Tibial artery (tissue), 4 donors: ENCODE measurements at regions not wholly inside any gene's neighbourhood (a gene's known extent, or its start where the extent isn't known, plus 50 kb on each side); places are given as distances from the start of the nearest gene placed in this dataset.

Source experiments
- DNase-seq, 2 donors: peaks; one replicate each; pipeline ENCODE4 v3.0.0-alpha.2; 2019
- H3K27ac ChIP-seq, 2 donors: fragments of 200-600 bp; sonication (generic) in 1 of 2; 1 replicate in 1 of 2; 2 replicates in 1 of 2; pipeline ENCODE4 v1.5.1; 2018 to 2019; ENCODE audit warnings: mild to moderate bottlenecking in 1 of 2
- H3K27me3 ChIP-seq, 2 donors: fragments of 200-600 bp; sonication (generic) in 1 of 2; one replicate each; pipeline versions ENCODE4 v1.5.1 to v1.6.0; 2016 to 2019
- H3K36me3 ChIP-seq, 3 donors: fragments of 200-600 bp; sonication (generic) in 2 of 3; one replicate each; pipeline ENCODE4 v1.5.1; 2016 to 2019; ENCODE audit warnings: mild to moderate bottlenecking in 2 of 3
- H3K4me1 ChIP-seq, 4 donors: fragments of 200-600 bp; sonication (generic) in 2 of 4; 1 replicate in 3 of 4; 2 replicates in 1 of 4; pipeline ENCODE4 v1.5.1; 2016 to 2019
- H3K4me3 ChIP-seq, 2 donors: fragments of 200-600 bp; sonication (generic) in 1 of 2; 1 replicate in 1 of 2; 2 replicates in 1 of 2; pipeline ENCODE4 v1.5.1; 2018 to 2019; ENCODE audit warnings: mild to moderate bottlenecking in 2 of 2
- H3K9me3 ChIP-seq, 3 donors: fragments of 200-600 bp; sonication (generic) in 1 of 3; one replicate each; pipeline ENCODE4 v1.5.1; 2016 to 2019
- intact Hi-C: fragments of 100-400 bp; cut with DNase I; formaldehyde crosslinking; loops from one replicate; pipeline ENCODE4 v1.15.0; 2023; ENCODE audit warnings: low total_unique reads
- TF ChIP-seq, protein P1 (sequence below), 2 experiments: fragments of 200-600 bp in 1 of 2; fragments of 450-650 bp in 1 of 2; IDR thresholded peaks; one replicate each; pipeline ENCODE4 v1.5.1; 2017 to 2019; ENCODE audit warnings: antibody characterized with exemption in 2 of 2, mild to moderate bottlenecking in 1 of 2, moderate library complexity in 1 of 2

DNA sequence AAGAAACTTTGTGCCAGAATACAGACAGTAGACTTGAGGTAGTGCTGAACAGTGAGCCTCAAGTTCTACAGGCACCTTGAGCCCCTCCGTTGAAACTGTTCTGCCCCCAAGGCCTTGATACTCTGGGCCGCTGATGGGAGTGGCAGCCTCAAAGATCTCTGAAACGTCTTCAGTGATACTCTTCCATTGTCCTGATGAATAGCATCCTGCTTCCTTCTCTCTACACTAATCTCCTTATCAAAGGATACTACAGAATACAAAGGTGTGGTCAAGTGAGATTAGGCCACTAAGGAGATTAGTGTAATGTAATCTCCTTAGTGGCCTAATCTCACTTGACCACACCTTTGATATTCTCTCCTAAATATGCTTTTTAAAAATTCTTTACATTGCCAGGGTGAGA lies 419.8 kb upstream of the SEL1L start:
- Histone ChIP-seq H3K4me1 (no peaks in the 10 kb centered on the region), H3K9me3 (no peaks in the 10 kb centered on the region), H3K36me3 (no peaks in the 10 kb centered on the region), H3K4me3 (no peak overlapping the region), H3K27ac (no peak overlapping the region), H3K27me3 (no peaks in the 10 kb centered on the region)
- DNase-seq = no peak
- intact Hi-C loops = no loop called here
- TF ChIP-seq, protein P1, sequence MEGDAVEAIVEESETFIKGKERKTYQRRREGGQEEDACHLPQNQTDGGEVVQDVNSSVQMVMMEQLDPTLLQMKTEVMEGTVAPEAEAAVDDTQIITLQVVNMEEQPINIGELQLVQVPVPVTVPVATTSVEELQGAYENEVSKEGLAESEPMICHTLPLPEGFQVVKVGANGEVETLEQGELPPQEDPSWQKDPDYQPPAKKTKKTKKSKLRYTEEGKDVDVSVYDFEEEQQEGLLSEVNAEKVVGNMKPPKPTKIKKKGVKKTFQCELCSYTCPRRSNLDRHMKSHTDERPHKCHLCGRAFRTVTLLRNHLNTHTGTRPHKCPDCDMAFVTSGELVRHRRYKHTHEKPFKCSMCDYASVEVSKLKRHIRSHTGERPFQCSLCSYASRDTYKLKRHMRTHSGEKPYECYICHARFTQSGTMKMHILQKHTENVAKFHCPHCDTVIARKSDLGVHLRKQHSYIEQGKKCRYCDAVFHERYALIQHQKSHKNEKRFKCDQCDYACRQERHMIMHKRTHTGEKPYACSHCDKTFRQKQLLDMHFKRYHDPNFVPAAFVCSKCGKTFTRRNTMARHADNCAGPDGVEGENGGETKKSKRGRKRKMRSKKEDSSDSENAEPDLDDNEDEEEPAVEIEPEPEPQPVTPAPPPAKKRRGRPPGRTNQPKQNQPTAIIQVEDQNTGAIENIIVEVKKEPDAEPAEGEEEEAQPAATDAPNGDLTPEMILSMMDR (IDR thresholded peaks at IDR 0.05) = no peak

DNA sequence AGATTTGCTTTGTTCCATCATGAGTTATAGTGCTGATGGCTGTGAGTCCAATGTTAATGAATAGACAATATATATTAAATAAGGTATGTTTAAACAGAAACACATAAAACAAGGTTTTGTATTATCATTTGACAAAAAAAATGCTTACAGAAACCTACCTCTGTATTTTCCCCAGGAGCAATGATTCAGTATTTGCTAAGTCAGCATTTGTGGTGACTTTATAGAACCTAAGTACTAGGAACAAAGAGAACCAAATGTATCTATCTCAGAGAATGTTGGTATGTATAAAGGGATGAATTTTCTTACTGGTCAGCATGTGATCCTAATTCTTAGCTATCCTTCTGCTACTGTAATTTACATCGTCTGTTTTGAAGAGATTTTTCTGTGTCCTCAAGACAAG lies 421.5 kb upstream of the SEL1L start:
- Histone ChIP-seq H3K9me3 (no peaks in the 10 kb centered on the region), H3K36me3 (no peaks in the 10 kb centered on the region), H3K27me3 (no peaks in the 10 kb centered on the region), H3K27ac (no peak overlapping the region), H3K4me3 (no peak overlapping the region), H3K4me1 (no peaks in the 10 kb centered on the region)
- DNase-seq = no peak
- TF ChIP-seq, protein P1 (IDR thresholded peaks at IDR 0.05) = no peak
- intact Hi-C loops = no loop called here

DNA sequence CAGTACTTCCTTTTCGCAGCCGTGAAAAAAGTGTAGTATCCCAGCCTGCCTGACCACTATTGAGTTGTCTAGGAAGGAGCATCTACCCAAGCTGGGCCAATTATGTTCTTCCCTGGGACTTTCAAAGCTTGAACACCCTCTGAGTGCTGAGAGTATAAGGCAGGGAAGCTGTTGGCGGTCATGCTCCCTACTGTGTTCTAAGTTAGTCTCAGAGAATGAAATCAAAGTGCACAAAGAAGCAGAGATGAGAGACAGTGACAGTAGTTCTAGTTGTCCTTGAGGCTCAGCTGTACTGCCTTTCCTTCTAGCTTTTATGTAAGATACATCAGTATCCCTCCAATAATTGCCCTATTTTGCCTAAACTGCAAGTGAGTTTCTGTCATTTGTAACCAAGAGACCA lies 427.1 kb upstream of the SEL1L start:
- TF ChIP-seq, protein P1 (IDR thresholded peaks at IDR 0.05) = no peak
- no peaks in the 10 kb centered on the region for H3K36me3 ChIP-seq
- no peak overlapping the region for H3K27ac ChIP-seq
- intact Hi-C loops = no loop called here
- no peaks in the 10 kb centered on the region for H3K27me3 ChIP-seq
- no peaks in the 10 kb centered on the region for H3K4me1 ChIP-seq
- no peak overlapping the region for H3K4me3 ChIP-seq
- no peaks in the 10 kb centered on the region for H3K9me3 ChIP-seq
- no peak for DNase-seq

DNA sequence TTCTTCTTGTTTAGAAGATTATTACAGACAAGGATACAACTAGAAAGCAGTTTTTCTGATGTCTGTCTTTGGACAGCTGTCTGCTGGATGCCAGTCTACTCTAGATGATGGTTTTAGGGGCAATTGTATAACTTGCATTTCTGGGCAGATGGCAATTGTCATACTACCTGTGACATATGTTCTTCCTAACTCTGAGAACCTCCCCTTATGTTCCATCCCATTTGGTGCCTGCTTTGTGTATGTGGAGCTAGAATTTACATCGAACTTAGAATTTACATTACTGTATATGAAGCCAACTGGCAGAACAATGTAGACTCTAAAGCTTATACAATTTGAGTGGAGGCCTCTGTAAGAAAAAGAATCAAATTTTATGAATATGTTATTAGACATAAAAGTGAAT lies 430.2 kb upstream of the SEL1L start:
- Histone ChIP-seq H3K27me3 (no peaks in the 10 kb centered on the region), H3K36me3 (no peaks in the 10 kb centered on the region), H3K9me3 (peaks cover 0 to 9% (median 0%) of the 10 kb centered on the region in 3 donors), H3K4me1 (no peaks in the 10 kb centered on the region), H3K27ac (no peak overlapping the region), H3K4me3 (no peak overlapping the region)
- TF ChIP-seq, protein P1 (IDR thresholded peaks at IDR 0.05) = no peak
- DNase-seq = no peak
- intact Hi-C loops = no loop called here

DNA sequence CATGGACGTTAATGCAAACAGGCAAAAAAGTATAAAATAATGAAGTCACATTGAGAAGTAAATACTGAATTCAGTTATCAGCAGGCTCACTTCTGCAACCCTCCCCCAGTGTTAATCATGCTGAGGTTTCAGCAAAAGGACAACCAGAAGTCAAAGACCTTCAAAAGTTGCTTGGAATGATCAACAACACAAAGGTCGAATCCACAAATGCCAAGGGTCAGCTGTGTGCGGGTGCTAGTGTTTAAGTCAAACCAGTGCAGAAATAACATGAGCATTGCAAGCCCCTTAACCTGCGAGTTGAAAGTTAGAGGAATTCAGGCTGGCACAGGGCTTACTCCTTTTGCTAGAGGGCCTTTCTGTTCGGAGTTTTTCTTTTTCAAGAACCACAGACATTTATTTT lies 436.7 kb upstream of the SEL1L start:
- intact Hi-C loops = no loop called here
- Histone ChIP-seq H3K36me3 (no peaks in the 10 kb centered on the region), H3K4me1 (no peaks in the 10 kb centered on the region), H3K9me3 (peaks cover 0 to 11% (median 0%) of the 10 kb centered on the region in 3 donors), H3K27ac (no peak overlapping the region), H3K27me3 (no peaks in the 10 kb centered on the region), H3K4me3 (no peak overlapping the region)
- DNase-seq = no peak
- TF ChIP-seq, protein P1 (IDR thresholded peaks at IDR 0.05) = no peak

DNA sequence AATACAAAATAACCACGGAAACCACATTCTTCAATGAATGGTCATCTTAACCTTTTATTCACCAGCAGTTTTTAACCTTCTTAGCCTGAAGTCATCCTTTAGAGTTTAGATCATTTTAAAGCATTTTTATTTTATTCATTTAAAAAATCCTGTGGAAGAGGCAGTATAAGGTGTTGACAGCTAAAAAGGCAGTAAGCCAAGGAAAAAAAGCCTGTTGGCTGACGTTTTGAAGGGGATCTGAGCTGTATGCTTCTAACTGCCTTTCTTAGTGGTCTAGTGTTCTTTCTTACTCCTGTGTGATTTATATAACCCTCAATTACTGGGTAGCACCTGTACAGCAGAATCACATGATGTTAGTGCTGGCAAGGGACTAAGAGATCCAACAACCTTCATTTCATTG lies 438.3 kb upstream of the SEL1L start:
- peaks cover 0 to 10% (median 0%) of the 10 kb centered on the region in 3 donors for H3K9me3 ChIP-seq
- intact Hi-C loops = no loop called here
- no peaks in the 10 kb centered on the region for H3K36me3 ChIP-seq
- no peaks in the 10 kb centered on the region for H3K27me3 ChIP-seq
- DNase-seq = no peak
- TF ChIP-seq, protein P1 (IDR thresholded peaks at IDR 0.05) = no peak
- no peak overlapping the region for H3K27ac ChIP-seq
- no peaks in the 10 kb centered on the region for H3K4me1 ChIP-seq
- no peak overlapping the region for H3K4me3 ChIP-seq
